HG02610 (cell line): ENCODE measurements at regions not wholly inside any gene's neighbourhood (a gene's known extent, or its start where the extent isn't known, plus 50 kb on each side); places are given as distances from the start of the nearest gene placed in this dataset.

ENCODE experiments used
- ATAC-seq: cut with Tn5 transposase; IDR thresholded peaks from one replicate; pipeline ENCODE4 v1.9.1; 2021; ENCODE audit warnings: mild to moderate bottlenecking, moderate library complexity; ENCODE audit not compliant: unreplicated experiment

DNA sequence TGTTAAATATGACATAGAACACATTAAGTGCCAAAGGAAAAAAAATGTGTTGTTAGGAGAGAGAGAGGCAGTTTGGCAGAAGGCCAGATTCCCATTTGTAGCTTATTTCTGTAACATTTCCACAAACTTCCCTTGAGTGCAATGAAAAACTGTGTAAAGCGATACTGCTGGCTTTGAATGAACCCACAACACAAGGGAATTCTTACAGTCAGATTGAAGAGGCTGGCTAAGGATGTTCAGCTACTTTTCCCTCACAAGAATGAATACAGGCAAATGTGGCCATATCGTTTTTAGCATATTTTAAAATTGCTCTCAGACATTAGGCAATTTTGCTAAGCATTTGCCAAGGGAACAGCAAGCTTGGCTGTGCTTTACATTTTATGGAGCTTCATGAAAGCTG is 614.1 kb upstream of the FZD8 start:
- ATAC-seq, result no peak

GRCh38 chr10:36254199-36254598 is 612.1 kb upstream of the FZD8 start:
- ATAC-seq, result no peak

DNA sequence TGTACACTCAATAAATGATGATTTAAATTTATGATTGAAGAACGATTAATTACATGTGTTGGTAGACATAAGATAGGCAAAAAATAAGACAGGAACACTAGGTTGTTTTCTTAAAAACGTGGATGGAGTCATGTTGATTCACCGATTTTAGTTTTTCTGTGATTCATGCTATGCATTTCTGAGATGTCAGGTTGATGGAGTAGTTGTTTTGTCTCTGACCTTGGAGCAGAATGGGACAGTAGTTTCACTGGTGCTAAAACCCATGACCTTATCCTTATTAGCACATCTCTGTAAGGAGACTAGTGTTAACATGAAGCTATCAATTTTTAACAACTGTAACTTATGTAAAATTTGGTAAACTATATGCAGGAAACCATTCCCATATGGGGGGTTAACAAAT is 611.6 kb upstream of the FZD8 start:
- ATAC-seq, result no peak

GRCh38 chr10:36251068-36251467 is 609.0 kb upstream of the FZD8 start:
- ATAC-seq, result no peak

GRCh38 chr10:36248304-36248981 is 606.3 kb upstream of the FZD8 start:
- ATAC-seq, result no peak

DNA sequence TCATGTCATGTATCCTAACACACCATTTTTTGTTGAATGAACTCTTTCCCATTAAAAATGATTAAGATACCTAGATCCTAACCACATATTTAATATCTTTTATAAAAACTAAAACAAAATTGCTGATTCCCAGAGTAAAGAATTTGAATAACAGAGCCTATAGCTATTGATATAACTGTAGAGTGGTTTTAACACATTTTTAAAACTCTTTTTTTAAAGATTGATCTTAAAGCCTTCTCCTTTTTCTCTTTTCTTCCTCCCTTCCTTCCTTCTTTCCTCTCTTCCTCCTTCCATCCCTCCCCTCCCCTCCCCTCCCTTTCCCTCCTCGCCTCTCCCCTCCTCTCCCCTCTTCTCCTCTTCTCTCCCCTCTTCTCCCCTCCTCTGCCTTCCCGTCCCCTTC is 605.4 kb upstream of the FZD8 start:
- no peak for ATAC-seq

DNA sequence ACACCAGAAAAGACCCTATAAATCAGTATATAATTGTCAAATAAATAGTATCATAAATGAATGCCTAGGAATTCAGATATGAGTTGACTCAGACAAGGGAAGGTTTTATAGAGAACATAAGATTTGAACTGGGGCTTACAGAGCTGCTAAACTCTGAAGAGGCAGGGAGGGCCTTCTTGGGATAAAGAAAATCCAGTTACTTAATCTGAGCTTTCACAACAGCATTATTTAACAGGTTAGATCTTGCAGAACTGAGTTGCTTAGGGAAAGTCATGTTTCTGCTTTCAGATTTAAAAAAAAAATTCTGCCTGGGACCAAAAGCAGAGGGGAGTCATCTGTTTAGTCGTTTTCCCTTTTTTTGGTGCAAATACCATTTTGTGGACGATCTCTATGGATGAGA is 594.8 kb upstream of the FZD8 start:
- ATAC-seq, result no peak

DNA sequence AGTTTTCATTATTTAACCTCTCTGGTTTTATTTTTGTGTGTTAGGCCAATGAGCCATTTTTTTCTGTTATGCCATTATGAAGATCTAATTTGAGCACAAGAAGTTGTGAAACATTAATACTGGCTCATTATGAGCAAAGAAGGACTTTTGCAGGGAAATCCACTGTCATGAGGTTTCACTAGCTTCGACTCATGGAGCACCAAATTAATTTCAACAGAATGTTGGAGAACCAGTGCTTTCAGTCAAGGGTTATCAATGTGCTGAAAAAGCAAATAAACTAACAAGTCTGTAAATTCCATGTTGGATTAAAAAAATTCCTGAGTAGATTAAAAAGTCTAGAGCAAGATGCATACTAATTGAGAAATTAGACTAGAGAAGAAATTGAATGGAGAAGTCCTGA is 594.2 kb upstream of the FZD8 start:
- ATAC-seq, result no peak

DNA sequence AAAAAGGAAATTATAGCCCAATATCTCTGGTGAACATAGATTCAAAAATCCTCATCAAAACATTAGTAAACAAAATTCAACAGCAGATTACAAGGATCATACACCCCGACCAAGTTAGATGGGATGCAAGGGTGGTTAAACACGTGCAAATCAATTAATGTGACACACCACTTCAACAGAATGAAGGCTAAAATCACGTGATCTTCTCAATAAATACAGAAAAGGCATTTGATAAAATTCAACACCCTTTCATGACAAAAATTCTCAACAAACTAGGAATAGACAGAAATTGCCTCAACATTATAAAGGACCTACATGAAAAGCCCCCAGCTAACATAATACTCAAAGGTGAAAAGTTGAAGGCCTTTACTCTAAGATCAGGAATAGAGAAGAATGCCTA is 590.8 kb upstream of the FZD8 start:
- no peak for ATAC-seq

- no peak for ATAC-seq
These were observed 582.4 kb upstream of the FZD8 start for GRCh38 chr10:36224431-36224985.

DNA sequence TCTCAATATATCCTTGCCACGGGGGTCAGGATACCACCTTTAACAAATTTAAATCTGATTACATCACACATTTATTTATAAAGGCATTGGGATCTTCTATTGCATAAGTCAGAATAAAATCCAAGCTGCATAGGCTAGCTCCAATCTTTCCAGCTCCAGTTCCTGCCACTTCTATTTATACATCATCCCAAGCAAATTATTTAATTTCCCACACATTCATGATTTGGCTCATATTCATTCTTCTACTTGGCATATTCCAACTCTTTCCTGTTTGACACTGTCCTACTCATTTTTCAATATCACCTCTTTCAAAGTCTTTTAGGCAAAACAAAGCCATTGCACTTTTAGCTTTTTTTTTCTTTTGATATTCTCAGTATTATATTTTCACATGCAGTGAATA is 579.0 kb upstream of the FZD8 start:
- ATAC-seq, result no peak

DNA sequence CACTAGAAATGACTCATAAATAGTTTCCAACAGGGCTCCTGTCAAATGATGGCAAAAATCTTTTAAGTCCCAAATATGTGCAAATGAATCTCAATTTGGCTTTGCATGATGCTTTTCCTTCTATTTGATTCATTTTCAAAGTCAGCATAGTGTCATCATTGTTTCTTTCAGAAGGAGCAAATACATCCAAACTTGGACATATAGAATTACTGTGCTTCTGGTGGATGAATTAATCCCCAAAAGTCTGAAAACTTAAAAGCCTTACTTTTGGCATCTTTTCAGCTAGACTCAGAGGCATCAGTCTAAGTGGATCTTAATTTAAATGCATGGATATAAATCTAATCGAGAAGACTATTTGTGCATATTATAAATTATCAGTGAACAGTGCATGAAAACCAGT is 578.1 kb upstream of the FZD8 start:
- ATAC-seq, result no peak

GRCh38 chr10:36211856-36212255 is 569.8 kb upstream of the FZD8 start:
- ATAC-seq, result no peak

GRCh38 chr10:36209480-36209879 is 567.4 kb upstream of the FZD8 start:
- ATAC-seq, result no peak

DNA sequence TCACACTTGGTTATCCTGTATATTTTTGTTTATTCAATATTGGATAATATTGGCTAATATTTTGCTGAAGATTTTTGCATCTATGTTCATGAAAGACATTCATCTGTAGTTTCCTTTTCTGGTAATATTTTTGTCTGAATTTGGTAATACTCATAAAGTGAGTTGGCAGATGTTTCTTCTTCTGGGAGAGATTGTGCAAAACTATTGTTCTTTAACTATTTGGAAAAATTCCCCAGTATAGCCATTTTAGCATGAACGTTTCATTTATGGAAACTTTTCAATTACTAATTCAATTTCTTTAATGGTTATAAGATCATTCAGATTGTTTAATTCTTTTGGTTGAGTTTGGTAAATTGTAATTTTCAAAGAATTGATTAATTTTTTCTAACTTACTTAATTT is 560.8 kb upstream of the FZD8 start:
- no peak for ATAC-seq

GRCh38 chr10:36200577-36200976 is 558.5 kb upstream of the FZD8 start:
- ATAC-seq, result no peak

- ATAC-seq, result no peak
These were observed 556.2 kb upstream of the FZD8 start for GRCh38 chr10:36198322-36198721.

DNA sequence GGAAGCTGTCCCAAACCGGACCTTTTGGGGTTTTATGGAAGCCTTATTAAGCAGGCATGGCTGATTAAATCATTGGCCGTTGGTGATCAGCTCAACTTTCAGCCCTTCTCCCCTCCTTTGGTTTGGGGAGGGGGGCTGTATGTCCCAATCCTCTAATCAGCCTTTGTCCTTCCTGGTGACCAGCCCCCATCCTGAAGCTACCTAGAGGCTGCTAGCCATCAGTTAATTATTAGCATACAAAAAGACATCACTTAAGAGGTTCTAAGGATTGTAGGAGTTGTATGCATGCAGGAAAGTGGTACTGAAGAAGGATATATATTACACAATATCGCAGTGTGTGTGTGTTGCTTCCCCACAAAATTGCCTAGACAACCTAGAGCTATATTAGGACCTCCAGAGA is 553.3 kb upstream of the FZD8 start:
- no peak for ATAC-seq

- ATAC-seq, result no peak
These were observed 552.2 kb upstream of the FZD8 start for GRCh38 chr10:36194276-36194675.

DNA sequence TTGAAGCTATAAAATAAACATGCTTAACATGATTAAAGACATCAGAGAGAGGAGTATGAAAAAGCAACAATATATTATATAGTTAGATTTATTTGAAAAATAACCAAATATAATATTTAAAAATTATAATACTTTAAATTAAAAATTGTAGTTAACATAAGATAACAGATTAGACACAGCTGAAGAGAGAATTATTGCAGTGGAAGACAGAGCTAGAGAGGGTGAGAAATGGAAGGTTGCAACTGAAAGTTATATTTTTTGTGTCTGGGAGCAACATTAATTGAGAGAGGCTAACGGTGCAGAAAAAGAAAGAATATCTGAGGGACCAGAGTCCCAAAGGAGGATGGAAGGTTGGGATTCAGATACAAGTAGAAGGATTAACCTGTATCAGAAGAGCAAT is 548.9 kb upstream of the FZD8 start:
- no peak for ATAC-seq

DNA sequence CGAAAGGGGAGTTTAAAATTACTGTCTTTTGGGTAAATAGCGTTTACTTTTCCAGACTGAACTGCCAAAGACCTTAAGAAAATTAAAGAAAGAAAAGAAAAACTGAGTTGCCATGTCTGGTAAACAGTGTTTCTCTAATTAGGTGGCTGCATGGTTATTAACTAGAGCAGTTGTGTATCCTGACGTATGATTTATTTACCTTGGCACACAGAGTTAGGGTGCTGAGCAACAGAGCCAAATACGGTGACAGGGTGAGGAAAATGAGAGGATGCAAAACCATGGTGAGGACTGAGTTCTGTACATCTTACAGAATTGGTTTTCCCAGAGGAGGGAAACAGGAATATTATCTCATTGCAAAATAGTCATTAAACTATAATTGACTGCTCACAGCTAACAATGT is 546.4 kb upstream of the FZD8 start:
- ATAC-seq, result no peak

- ATAC-seq, result no peak
These were observed 546.0 kb upstream of the FZD8 start for GRCh38 chr10:36188080-36188453.

GRCh38 chr10:36187380-36188079 is 545.4 kb upstream of the FZD8 start:
- ATAC-seq, result no peak
